GM04503 (cell line): ENCODE measurements at regions not wholly inside any gene's neighbourhood (a gene's known extent, or its start where the extent isn't known, plus 50 kb on each side); places are given as distances from the start of the nearest gene placed in this dataset.

Experiments used
- DNase-seq: peaks from one replicate; pipeline ENCODE4 v3.0.0-alpha.2; 2012; ENCODE audit warnings: low read depth

DNA sequence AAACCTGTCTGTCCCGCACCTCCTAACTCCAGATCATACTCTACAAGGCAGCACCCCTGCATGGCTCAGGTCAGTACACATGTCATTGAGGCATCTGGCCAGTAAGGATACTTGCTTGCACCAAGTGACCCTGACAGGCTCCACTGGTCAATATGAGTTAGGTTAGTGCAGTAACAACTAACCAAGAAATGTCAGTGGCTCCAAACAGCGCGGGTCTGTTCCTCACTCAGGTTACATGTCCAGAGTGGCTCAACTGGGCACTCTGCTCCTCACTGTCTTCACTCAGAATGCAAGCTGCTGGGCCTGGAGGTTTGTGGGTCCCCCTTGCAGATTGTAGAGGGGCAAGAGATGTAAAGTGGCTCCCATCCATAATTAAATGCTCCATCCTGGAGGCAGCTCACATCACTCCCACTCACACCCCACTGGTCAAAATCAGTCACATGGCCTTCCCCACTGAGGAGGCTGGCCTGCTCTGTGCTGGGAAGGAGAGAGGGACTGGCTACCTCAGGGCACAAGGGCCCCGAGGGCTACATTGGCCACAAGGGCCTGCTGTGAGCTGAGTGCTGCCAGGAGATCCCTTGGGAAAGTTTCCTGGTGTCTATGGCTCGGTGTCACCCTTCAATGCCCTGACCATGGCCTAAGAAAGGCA is 109.1 kb upstream of the GDF10 start:
- DNase-seq: no peak

- no peak for DNase-seq
Observed at GRCh38 chr10:47192273-47192672, 107.7 kb upstream of the GDF10 start.

GRCh38 chr10:47193666-47194065 is 106.3 kb upstream of the GDF10 start:
- DNase-seq: no peak

- DNase-seq: no peak
Observed at GRCh38 chr10:47195274-47195885, 104.6 kb upstream of the GDF10 start.

GRCh38 chr10:47196691-47197090 is 103.3 kb upstream of the GDF10 start:
- no peak for DNase-seq

GRCh38 chr10:47198221-47198620 is 101.8 kb upstream of the GDF10 start:
- no peak for DNase-seq

DNA sequence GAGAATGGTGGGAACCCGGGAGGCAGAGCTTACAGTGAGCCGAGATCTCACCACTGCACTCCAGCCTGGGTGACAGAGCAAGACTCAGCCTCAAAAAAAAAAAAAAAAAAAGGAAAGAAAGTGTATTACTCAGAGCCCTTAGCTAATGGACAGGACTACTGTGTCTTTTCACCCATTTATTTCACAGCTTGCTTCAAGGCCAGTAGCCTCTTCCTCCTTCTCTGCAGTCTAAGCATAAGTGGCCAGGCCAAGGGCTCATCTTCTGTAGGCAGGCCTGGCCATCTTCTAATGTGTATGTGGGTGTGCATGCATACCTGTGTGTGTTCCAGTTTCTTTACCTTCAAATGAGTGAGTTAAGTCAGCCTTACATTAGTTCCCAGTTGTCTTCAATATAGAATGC is 94.8 kb upstream of the GDF10 start:
- no peak for DNase-seq

DNA sequence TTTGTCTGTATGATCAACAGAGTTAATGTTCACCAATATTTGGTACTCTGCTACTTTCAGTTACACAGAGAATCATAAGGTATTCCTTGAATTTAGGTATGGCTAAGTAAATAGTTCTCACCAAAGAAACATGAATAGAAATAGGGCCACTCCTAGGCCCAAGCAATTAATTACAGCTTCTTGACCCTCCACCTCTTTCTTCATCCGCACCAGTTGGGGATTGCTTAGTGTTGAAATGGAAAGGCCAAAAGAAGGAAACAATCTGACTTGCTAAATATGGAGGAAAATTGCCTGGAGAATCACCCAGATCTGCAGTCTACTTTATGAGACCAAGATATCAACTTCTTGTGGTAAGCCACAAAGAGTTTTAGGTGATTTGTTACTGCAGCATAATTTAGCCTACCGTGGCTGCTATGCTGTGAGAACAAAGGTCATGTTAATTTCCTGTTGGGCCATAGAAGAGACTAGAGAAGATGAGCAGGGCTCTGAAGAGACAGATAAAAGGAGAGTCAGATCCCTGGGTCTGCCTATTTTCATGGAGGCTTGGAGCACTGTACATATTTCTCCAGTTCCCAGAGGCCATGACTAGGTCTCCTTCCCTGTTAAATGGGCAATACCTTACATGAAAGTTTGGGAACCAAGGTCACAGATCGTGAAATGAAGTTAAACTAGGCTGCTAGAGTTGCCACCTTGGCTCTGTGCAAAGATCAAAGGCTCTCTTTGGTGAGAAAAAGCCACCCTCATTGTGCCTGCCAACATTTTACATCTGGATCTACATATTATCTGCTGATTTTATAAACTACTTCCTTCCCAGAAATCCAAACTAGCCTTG is 93.3 kb upstream of the GDF10 start:
- DNase-seq: no peak

DNA sequence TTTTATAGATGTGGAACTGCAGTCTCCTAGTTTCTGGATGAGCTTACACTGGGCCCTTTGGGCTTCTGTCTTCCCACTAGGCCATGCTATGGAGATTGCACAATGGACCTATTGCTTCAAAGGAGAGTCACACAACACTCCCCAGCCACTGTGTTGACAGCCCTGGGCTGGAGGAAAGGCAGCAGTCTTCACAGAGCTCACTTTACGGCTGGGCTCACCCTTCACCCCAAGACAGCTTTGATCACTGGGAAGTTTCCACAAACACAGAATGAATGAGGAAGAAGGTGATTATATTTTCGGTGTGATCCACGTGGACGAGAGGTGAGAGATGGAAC is 92.7 kb upstream of the GDF10 start:
- DNase-seq: no peak

- no peak for DNase-seq
Observed at GRCh38 chr10:47207894-47208469, 92.0 kb upstream of the GDF10 start.

DNA sequence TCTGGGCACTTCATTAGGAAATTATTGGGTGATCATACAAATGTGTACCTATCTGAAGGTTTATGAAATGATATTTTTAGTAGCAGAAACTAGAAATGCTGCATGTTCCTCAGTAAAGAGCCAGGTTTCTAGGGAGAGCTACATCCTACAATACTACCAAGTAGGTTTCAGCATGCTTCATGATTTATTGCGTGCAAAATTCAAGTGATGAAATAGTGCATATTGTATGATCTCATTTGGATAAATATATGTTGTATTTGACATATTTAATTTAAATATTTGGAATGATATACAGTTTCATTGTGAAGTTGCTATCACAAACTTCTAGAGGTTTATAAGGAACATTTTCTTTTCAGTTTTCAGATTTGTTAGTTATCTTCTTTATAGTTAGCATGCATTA is 90.5 kb upstream of the GDF10 start:
- no peak for DNase-seq

- DNase-seq: no peak
Observed at GRCh38 chr10:47214520-47214919, 85.5 kb upstream of the GDF10 start.

GRCh38 chr10:47217113-47217512 is 82.9 kb upstream of the GDF10 start:
- DNase-seq: no peak

DNA sequence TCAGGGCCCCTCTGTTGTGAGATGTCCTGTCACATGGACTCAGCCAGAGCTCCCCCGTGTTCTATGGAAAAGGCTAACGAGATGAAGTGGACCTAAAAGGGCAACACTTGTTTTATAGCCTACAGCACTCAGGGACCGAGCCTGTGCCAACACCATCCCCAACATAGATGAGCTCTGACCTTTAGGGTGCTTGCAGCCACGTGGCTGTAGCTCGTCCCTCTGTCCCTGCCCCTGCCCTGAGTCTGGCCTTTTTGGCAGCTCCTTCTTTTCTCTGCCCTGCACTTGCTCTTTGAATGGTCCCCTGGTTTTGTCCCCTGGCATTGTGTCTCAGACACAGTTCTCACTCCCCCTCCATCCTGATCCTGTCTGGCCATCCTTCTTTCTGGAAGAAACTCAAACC is 81.2 kb upstream of the GDF10 start:
- no peak for DNase-seq

GRCh38 chr10:47222461-47222860 is 77.5 kb upstream of the GDF10 start:
- DNase-seq: no peak

GRCh38 chr10:47223236-47223635 is 76.8 kb upstream of the GDF10 start:
- no peak for DNase-seq

- no peak for DNase-seq
Observed at GRCh38 chr10:47224546-47225218, 75.3 kb upstream of the GDF10 start.

DNA sequence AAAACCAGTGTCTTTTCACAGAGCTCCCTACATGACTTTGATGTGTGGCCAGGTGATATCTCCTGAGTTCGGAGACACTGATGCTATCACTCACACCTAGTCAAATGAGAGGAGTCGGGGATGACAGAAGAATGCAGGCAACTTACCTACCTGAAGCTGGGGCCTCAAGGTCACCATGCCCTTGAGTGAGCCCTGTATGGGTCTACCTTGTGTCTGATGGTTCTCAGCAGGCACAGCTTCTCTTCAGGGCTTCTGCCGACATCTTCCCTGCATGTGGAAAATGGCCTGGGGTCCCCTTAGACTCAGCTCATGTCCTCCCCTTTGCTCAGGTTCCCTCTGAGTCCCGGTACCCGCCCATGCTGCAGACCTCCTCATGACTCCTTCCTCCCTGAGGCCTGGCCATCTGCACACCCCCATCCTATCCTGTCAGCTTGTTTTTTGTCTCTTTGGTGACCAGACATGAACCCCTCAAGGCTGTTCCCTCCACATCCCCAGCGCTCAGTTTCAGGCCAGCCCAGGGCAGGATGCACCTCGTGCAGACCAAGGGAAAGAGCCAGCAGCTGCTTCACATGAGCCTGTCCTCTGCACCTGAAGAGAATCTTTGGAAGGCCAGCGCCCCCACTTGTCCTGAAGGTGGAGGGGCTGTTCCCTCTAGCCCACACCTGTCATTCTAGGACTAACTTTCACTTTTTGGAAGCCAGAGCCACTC is 74.6 kb upstream of the GDF10 start:
- DNase-seq: no peak

DNA sequence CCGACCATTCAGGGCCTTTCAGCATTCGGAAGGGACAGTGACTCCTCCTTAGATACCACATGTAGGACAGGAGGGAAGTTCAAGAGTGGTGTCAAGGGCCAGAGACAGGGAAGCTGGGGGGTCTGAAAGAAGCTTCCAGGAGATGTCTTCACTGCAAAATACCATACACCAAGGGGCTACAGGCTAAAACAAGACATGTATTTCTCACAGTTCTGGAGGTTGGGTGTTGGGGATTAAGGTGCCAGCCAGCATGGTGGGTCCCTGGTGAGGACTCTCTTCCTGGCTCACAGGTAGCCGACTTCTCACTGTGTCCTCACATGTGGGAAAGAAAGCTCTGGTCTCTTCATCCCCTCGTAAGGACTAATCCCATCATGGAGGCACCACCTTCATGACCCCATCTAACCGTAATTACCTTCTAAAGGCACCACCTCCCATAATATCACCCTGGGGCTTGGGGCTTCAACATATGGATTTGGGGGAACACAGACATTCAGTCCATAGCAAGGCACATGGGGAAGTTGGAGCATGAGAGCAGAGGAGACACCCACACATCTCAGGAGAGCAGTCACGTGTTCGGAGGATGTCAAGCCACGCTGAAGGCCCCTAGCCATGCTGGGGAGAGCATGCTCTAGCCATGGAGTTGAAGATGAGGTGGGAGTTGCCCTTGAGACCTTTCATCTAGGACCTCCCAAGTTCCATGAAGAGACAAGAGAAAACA is 73.9 kb upstream of the GDF10 start:
- no peak for DNase-seq

- no peak for DNase-seq
Observed at GRCh38 chr10:47230482-47230881, 69.5 kb upstream of the GDF10 start.

GRCh38 chr10:47230957-47231356 is 69.0 kb upstream of the GDF10 start:
- DNase-seq: no peak
